Keratinocyte (primary cell): ENCODE measurements at regions not wholly inside any gene's neighbourhood (a gene's known extent, or its start where the extent isn't known, plus 50 kb on each side); places are given as distances from the start of the nearest gene placed in this dataset.
A peak's percentile ranks its signal among the peaks of the same experiment; 100 is the strongest.

Experiments
- DNase-seq: peaks from one replicate; pipeline ENCODE4 v3.0.0-alpha.2; 2011; ENCODE audit warnings: low read depth, missing footprints, low spot score
- FAIRE-seq: peaks from 2 replicates; lab custom pipeline; 2011; peaks lifted over from hg19 to GRCh38; lab: Jason Lieb, UNC
- H2AFZ ChIP-seq: 2 replicates; pipeline ENCODE4 v1.6.0; 2012; ENCODE audit warnings: low read length, control low read depth, inconsistent platforms; ENCODE audit not compliant: control insufficient read depth
- H3K27ac ChIP-seq: 2 replicates; pipeline ENCODE4 v1.5.1; 2011; ENCODE audit warnings: low read length; ENCODE audit not compliant: control insufficient read depth, insufficient read depth
- H3K27me3 ChIP-seq: 3 replicates; pipeline ENCODE4 v1.6.0; 2011; ENCODE audit warnings: low read length; ENCODE audit not compliant: control insufficient read depth, insufficient read depth; ENCODE audit errors: extremely low read depth
- H3K36me3 ChIP-seq, 2 experiments: 2 replicates in 1 of 2; 3 replicates in 1 of 2; pipeline ENCODE4 v1.5.1; 2011; ENCODE audit warnings: low read length in 2 of 2, mild to moderate bottlenecking in 1 of 2; ENCODE audit not compliant: control insufficient read depth in 2 of 2, insufficient read depth in 2 of 2; ENCODE audit errors: extremely low read depth in 1 of 2
- H3K4me1 ChIP-seq: 3 replicates; pipeline ENCODE4 v1.5.1; 2011; ENCODE audit warnings: low read length; ENCODE audit not compliant: control insufficient read depth, insufficient read depth; ENCODE audit errors: extremely low read depth
- H3K4me2 ChIP-seq: 3 replicates; pipeline ENCODE4 v1.6.0; 2011; ENCODE audit warnings: low read depth, low read length; ENCODE audit not compliant: control insufficient read depth, insufficient read depth; ENCODE audit errors: extremely low read depth
- H3K4me3 ChIP-seq, 3 experiments: fragments of 200-600 bp in 1 of 3; sonication (generic) in 1 of 3; 2 replicates in 2 of 3; 3 replicates in 1 of 3; pipeline ENCODE4 v1.5.1; 2011 to 2016; ENCODE audit warnings: low read length in 3 of 3, mild to moderate bottlenecking in 3 of 3, control low read depth in 2 of 3, inconsistent platforms in 1 of 3, low read depth in 1 of 3, mixed read lengths in 1 of 3, mixed run types in 1 of 3, moderate library complexity in 1 of 3; ENCODE audit not compliant: control insufficient read depth in 2 of 3, insufficient read depth in 2 of 3; ENCODE audit errors: extremely low read depth in 1 of 3
- H3K79me2 ChIP-seq: 2 replicates; pipeline ENCODE4 v1.6.0; 2012; ENCODE audit warnings: low read length; ENCODE audit not compliant: control insufficient read depth, insufficient read depth
- H3K9ac ChIP-seq: 3 replicates; pipeline ENCODE4 v1.6.0; 2011; ENCODE audit warnings: low read length; ENCODE audit not compliant: control insufficient read depth, insufficient read depth; ENCODE audit errors: extremely low read depth
- H3K9me1 ChIP-seq: 3 replicates; pipeline ENCODE4 v1.6.0; 2011; ENCODE audit warnings: low read length; ENCODE audit not compliant: control insufficient read depth, insufficient read depth; ENCODE audit errors: extremely low read depth
- H3K9me3 ChIP-seq: 2 replicates; pipeline ENCODE4 v1.5.1; 2012; ENCODE audit warnings: low read depth, low read length; ENCODE audit not compliant: control insufficient read depth
- H4K20me1 ChIP-seq: 3 replicates; pipeline ENCODE4 v1.6.0; 2011; ENCODE audit warnings: low read length; ENCODE audit not compliant: control insufficient read depth, insufficient read depth; ENCODE audit errors: extremely low read depth
- EZH2 ChIP-seq: IDR thresholded peaks from one replicate; pipeline ENCODE4 v1.6.1; 2012; ENCODE audit warnings: inconsistent platforms, mild to moderate bottlenecking, low read length, moderate library complexity
- dilution Hi-C: fragments of 300-500 bp; cut with MboI; formaldehyde crosslinking; loops from one replicate; pipeline ENCODE4 v1.7.0; 2020; ENCODE audit warnings: low sequenced_read_pairs; ENCODE audit not compliant: extremely low pct_ligation_motif_present
- TF ChIP-seq, protein P1 (sequence below), 3 experiments: IDR thresholded peaks in 1 of 3; conservative IDR thresholded peaks in 1 of 3; optimal IDR thresholded peaks in 1 of 3; 2 replicates in 2 of 3; 3 replicates in 1 of 3; pipeline versions ENCODE3 to v1.5.1; 2011; ENCODE audit warnings: low read length in 3 of 3, mild to moderate bottlenecking in 3 of 3, moderate library complexity in 2 of 3, control low read depth in 1 of 3, inconsistent platforms in 1 of 3; ENCODE audit not compliant: insufficient read depth in 2 of 3; ENCODE audit errors: extremely low read depth in 1 of 3

DNA sequence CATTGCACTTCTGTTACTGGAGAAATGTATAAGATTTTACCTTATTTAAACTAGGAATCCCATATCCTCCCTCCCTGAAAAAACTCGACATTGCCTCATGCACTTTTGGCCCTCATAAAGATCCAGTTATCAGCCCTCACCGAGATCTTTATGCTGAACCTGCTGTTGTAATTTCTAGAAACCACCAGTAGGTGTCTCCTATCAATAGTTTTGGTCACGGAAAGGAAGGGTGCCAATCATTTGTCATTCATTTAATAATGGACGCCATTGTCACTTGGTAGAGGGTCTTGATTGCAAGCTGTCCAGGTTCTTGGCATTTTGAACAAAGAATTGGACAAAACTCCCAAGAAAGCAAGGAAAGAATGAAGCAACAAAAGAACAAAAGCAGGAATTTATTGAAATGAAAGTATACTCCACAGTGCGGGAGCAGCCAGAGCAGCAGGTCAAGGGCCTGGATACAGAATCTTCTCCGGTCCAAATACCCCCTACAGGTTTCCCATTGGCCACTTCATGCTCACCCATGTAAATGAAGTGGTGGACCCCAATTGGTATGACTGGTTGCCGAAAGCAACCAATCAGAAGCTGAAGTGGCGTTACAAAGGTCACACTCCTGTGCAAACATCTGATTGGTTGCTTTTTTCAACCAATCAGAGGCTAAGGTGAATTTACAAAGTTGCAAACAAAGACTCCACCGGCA is 524.3 kb downstream of the PSAT1 start:
- DNase-seq (peak; percentile 15), FAIRE-seq (peak; percentile 77)
- no peaks in the 10 kb centered on the region for H3K36me3 ChIP-seq
- no peaks in the 10 kb centered on the region for H3K9me3 ChIP-seq
- no peaks in the 10 kb centered on the region for H4K20me1 ChIP-seq
- H2AFZ ChIP-seq, result peak overlapping the region; percentile 69
- dilution Hi-C loops, result no loop called here
- no peak overlapping the region for H3K9ac ChIP-seq
- H3K27ac ChIP-seq, result no peak overlapping the region
- no peaks in the 10 kb centered on the region for H3K9me1 ChIP-seq
- H3K4me1 ChIP-seq, result no peaks in the 10 kb centered on the region
- H3K4me3 ChIP-seq, result peak overlapping the region in 1 of 3 experiments; percentile 46
- peak overlapping the region; percentile 71 for H3K4me2 ChIP-seq
- H3K79me2 ChIP-seq, result no peaks in the 10 kb centered on the region
- TF ChIP-seq, protein P1, sequence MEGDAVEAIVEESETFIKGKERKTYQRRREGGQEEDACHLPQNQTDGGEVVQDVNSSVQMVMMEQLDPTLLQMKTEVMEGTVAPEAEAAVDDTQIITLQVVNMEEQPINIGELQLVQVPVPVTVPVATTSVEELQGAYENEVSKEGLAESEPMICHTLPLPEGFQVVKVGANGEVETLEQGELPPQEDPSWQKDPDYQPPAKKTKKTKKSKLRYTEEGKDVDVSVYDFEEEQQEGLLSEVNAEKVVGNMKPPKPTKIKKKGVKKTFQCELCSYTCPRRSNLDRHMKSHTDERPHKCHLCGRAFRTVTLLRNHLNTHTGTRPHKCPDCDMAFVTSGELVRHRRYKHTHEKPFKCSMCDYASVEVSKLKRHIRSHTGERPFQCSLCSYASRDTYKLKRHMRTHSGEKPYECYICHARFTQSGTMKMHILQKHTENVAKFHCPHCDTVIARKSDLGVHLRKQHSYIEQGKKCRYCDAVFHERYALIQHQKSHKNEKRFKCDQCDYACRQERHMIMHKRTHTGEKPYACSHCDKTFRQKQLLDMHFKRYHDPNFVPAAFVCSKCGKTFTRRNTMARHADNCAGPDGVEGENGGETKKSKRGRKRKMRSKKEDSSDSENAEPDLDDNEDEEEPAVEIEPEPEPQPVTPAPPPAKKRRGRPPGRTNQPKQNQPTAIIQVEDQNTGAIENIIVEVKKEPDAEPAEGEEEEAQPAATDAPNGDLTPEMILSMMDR (optimal IDR thresholded peaks at IDR 0.05 in 1 of 3, IDR thresholded peaks at IDR 0.05 in 1 of 3, conservative IDR thresholded peaks at IDR 0.05 in 1 of 3; ENCODE audit: extremely low read depth in 1 of 3, insufficient read depth in 2 of 3, low read length in 3 of 3), result peak; percentile 35 to 75 (median 59)
- TF ChIP-seq EZH2, result no peak
- no peaks in the 10 kb centered on the region for H3K27me3 ChIP-seq

DNA sequence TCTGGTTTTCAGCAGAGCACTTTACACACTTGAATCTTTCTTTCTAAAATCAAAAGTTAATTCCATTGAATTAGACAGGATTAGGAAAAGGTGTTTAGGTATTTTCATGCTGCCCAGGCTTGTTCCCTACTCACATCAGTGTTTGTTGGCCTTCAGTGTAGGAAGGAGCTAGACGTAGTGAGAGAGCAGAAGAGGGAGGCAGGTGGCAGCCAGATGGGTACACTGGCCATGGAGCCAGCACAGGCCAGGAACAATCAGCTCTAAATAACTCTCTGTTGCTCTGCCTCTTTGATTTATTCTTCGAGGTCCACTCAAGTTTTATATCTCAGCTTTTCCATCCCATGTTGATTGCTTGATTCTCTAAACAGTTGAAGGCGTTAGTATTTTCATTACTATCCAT is 529.6 kb downstream of the PSAT1 start:
- no peaks in the 10 kb centered on the region for H3K4me1 ChIP-seq
- no peaks in the 10 kb centered on the region for H3K9me1 ChIP-seq
- no peaks in the 10 kb centered on the region for H3K79me2 ChIP-seq
- no peak overlapping the region for H3K4me3 ChIP-seq
- no peaks in the 10 kb centered on the region for H3K9me3 ChIP-seq
- dilution Hi-C loops, result no loop called here
- no peak overlapping the region for H3K9ac ChIP-seq
- H2AFZ ChIP-seq, result no peak overlapping the region
- H3K27ac ChIP-seq, result no peak overlapping the region
- H3K4me2 ChIP-seq, result no peak overlapping the region
- no peak for DNase-seq
- TF ChIP-seq, protein P1 (optimal IDR thresholded peaks at IDR 0.05 in 1 of 3, IDR thresholded peaks at IDR 0.05 in 1 of 3, conservative IDR thresholded peaks at IDR 0.05 in 1 of 3; ENCODE audit: extremely low read depth in 1 of 3, insufficient read depth in 2 of 3, low read length in 3 of 3), result no peak
- no peak for TF ChIP-seq EZH2
- H4K20me1 ChIP-seq, result no peaks in the 10 kb centered on the region
- H3K27me3 ChIP-seq, result no peaks in the 10 kb centered on the region
- no peaks in the 10 kb centered on the region for H3K36me3 ChIP-seq
- FAIRE-seq, result no peak
